ENCODE measurements at regions not wholly inside any gene's neighbourhood (a gene's known extent, or its start where the extent isn't known, plus 50 kb on each side); places are given as distances from the start of the nearest gene placed in this dataset.

DNA sequence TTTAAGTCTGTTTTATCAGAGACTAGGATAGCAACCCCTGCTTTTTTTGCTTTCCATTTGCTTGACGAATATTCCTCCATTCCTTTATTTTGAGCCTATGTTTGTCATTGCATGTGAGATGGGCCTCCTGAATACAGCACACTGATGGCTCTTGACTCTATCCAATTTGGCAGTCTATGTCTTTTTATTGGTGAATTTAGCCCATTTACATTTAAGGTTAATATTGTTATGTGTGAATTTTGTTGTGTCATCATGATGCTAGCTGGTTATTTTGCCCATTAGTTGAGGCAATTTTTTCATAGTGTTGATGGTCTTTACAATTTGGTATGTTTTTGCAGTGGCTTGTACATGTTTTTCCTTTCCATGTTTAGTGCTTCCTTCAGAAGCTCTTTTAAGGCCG, 50.7 kb upstream of the PDE4B start:
- peaks cover 22% of the 10 kb centered on the region for H3K9me3 Mint-ChIP-seq
- H3K4me1 Mint-ChIP-seq (ENCODE audit: low read depth): no peaks in the 10 kb centered on the region
- DNase-seq (ENCODE audit: low spot score): no peak
- H3K4me3 Mint-ChIP-seq: no peak overlapping the region
- no peaks in the 10 kb centered on the region for H3K36me3 Mint-ChIP-seq (ENCODE audit: low read depth)
- H3K27ac Mint-ChIP-seq: no peak overlapping the region
- no peaks in the 10 kb centered on the region for H3K27me3 Mint-ChIP-seq (ENCODE audit: low read depth)
